ENCODE measurements at regions not wholly inside any gene's neighbourhood (a gene's known extent, or its start where the extent isn't known, plus 50 kb on each side); places are given as distances from the start of the nearest gene placed in this dataset.

- no peak for TF ChIP-seq TEAD4 (IDR thresholded peaks at IDR 0.05)
Observed at GRCh38 chr9:103660830-103661229, 433.3 kb upstream of the SMC2 start.

- TF ChIP-seq EGR1 (IDR thresholded peaks at IDR 0.05) (no peak), CEBPB (IDR thresholded peaks at IDR 0.05) (no peak), USF1 (IDR thresholded peaks at IDR 0.05) (no peak), NFIC (IDR thresholded peaks at IDR 0.05) (no peak), EP300 (IDR thresholded peaks at IDR 0.05; ENCODE audit: borderline replicate concordance) (no peak), REST (IDR thresholded peaks at IDR 0.05; ENCODE audit: low read depth) (no peak), YY1 (IDR thresholded peaks at IDR 0.05; ENCODE audit: low read depth) (no peak), TEAD4 (IDR thresholded peaks at IDR 0.05) (no peak), MAX (IDR thresholded peaks at IDR 0.05) (no peak), CREB1 (IDR thresholded peaks at IDR 0.05; ENCODE audit: low read depth) (no peak), RAD21 (IDR thresholded peaks at IDR 0.05; ENCODE audit: low read depth) (no peak), TAF1 (IDR thresholded peaks at IDR 0.05; ENCODE audit: low read depth) (no peak), TCF12 (IDR thresholded peaks at IDR 0.05; ENCODE audit: low read depth) (no peak), FOXM1 (IDR thresholded peaks at IDR 0.05; ENCODE audit: borderline replicate concordance, low read depth) (no peak), ZBTB7A (IDR thresholded peaks at IDR 0.05; ENCODE audit: low read depth) (no peak)
Observed at GRCh38 chr9:103661663-103662062, 432.4 kb upstream of the SMC2 start.

- TF ChIP-seq CEBPB (IDR thresholded peaks at IDR 0.05) = no peak
- TF ChIP-seq ZBTB7A (IDR thresholded peaks at IDR 0.05; ENCODE audit: low read depth) = no peak
- no peak for TF ChIP-seq TCF12 (IDR thresholded peaks at IDR 0.05; ENCODE audit: low read depth)
- no peak for TF ChIP-seq EP300 (IDR thresholded peaks at IDR 0.05; ENCODE audit: borderline replicate concordance)
- no peak for TF ChIP-seq CREB1 (IDR thresholded peaks at IDR 0.05; ENCODE audit: low read depth)
Observed at GRCh38 chr9:103669296-103669695, 424.8 kb upstream of the SMC2 start.

GRCh38 chr9:103674271-103674670, 419.8 kb upstream of the SMC2 start:
- TF ChIP-seq RAD21 (IDR thresholded peaks at IDR 0.05; ENCODE audit: low read depth) (no peak), CREB1 (IDR thresholded peaks at IDR 0.05; ENCODE audit: low read depth) (no peak), CEBPB (IDR thresholded peaks at IDR 0.05) (no peak), TCF12 (IDR thresholded peaks at IDR 0.05; ENCODE audit: low read depth) (no peak), TEAD4 (IDR thresholded peaks at IDR 0.05) (no peak), NFIC (IDR thresholded peaks at IDR 0.05) (no peak), REST (IDR thresholded peaks at IDR 0.05; ENCODE audit: low read depth) (no peak), TAF1 (IDR thresholded peaks at IDR 0.05; ENCODE audit: low read depth) (no peak), EGR1 (IDR thresholded peaks at IDR 0.05) (no peak), FOXM1 (IDR thresholded peaks at IDR 0.05; ENCODE audit: borderline replicate concordance, low read depth) (no peak), ZBTB7A (IDR thresholded peaks at IDR 0.05; ENCODE audit: low read depth) (no peak)

GRCh38 chr9:103680581-103680980, 413.5 kb upstream of the SMC2 start:
- no peak for TF ChIP-seq RAD21 (IDR thresholded peaks at IDR 0.05; ENCODE audit: low read depth)
- TF ChIP-seq FOXM1 (IDR thresholded peaks at IDR 0.05; ENCODE audit: borderline replicate concordance, low read depth) = no peak
- TF ChIP-seq EGR1 (IDR thresholded peaks at IDR 0.05) = no peak
- no peak for TF ChIP-seq MAX (IDR thresholded peaks at IDR 0.05)
- TF ChIP-seq NFIC (IDR thresholded peaks at IDR 0.05) = no peak
- TF ChIP-seq USF1 (IDR thresholded peaks at IDR 0.05) = no peak
- TF ChIP-seq TAF1 (IDR thresholded peaks at IDR 0.05; ENCODE audit: low read depth) = no peak
- TF ChIP-seq EP300 (IDR thresholded peaks at IDR 0.05; ENCODE audit: borderline replicate concordance) = no peak
- no peak for TF ChIP-seq REST (IDR thresholded peaks at IDR 0.05; ENCODE audit: low read depth)
- TF ChIP-seq YY1 (IDR thresholded peaks at IDR 0.05; ENCODE audit: low read depth) = no peak
- no peak for TF ChIP-seq ZBTB7A (IDR thresholded peaks at IDR 0.05; ENCODE audit: low read depth)
- TF ChIP-seq TEAD4 (IDR thresholded peaks at IDR 0.05) = no peak
- TF ChIP-seq CEBPB (IDR thresholded peaks at IDR 0.05) = no peak
- TF ChIP-seq CREB1 (IDR thresholded peaks at IDR 0.05; ENCODE audit: low read depth) = no peak
- no peak for TF ChIP-seq TCF12 (IDR thresholded peaks at IDR 0.05; ENCODE audit: low read depth)
